HUES64 (cell line): ENCODE measurements at regions not wholly inside any gene's neighbourhood (a gene's known extent, or its start where the extent isn't known, plus 50 kb on each side); places are given as distances from the start of the nearest gene placed in this dataset.

Source experiments
- H3K27ac ChIP-seq: 2 replicates; pipeline ENCODE4 v1.7.0; 2013; ENCODE audit warnings: low read depth, low read length, inconsistent platforms
- H3K27me3 ChIP-seq: 2 replicates; pipeline ENCODE4 v1.6.1; 2013; ENCODE audit warnings: mild to moderate bottlenecking, low read length; ENCODE audit not compliant: insufficient read depth
- H3K36me3 ChIP-seq: 2 replicates; pipeline ENCODE4 v1.6.1; 2013; ENCODE audit warnings: mild to moderate bottlenecking, low read length; ENCODE audit not compliant: insufficient read depth
- H3K4me1 ChIP-seq: 2 replicates; pipeline ENCODE4 v1.6.1; 2013; ENCODE audit warnings: mild to moderate bottlenecking, low read length, moderate library complexity; ENCODE audit not compliant: insufficient read depth
- H3K4me3 ChIP-seq: 2 replicates; pipeline ENCODE4 v1.5.1; 2013; ENCODE audit warnings: mild to moderate bottlenecking, low read length, moderate library complexity
- H3K9ac ChIP-seq: 2 replicates; pipeline ENCODE4 v1.6.1; 2013; ENCODE audit warnings: mild to moderate bottlenecking, low read depth, low read length
- H3K9me3 ChIP-seq: 2 replicates; pipeline ENCODE4 v1.6.1; 2013; ENCODE audit warnings: low read depth, low read length; ENCODE audit not compliant: insufficient read depth
- WGBS: fragments of 150-250, 120-280 bp; methylation state at CpG from one replicate; pipeline ENCODE4 v1.1.7; 2013; ENCODE audit warnings: missing lambda C conversion rate; 5-methylcytosine and 5-hydroxymethylcytosine counted together

GRCh38 chr2:226427538-226428307 is 371.9 kb downstream of the IRS1 start:
- Histone ChIP-seq H3K27me3 (no peaks in the 10 kb centered on the region), H3K4me1 (peaks cover 12% of the 10 kb centered on the region; the same call in 1 of the 2 replicates), H3K36me3 (no peaks in the 10 kb centered on the region), H3K4me3 (no peak overlapping the region), H3K27ac (no peak overlapping the region), H3K9me3 (no peaks in the 10 kb centered on the region), H3K9ac (no peak overlapping the region)
- 76% methylated on average over 7 of the region's 7 CpGs for WGBS

GRCh38 chr2:226426292-226426736 is 373.3 kb downstream of the IRS1 start:
- H3K27ac ChIP-seq: no peak overlapping the region
- WGBS: 93% methylated on average over 4 of the region's 5 CpGs

GRCh38 chr2:226424971-226425370 is 374.6 kb downstream of the IRS1 start:
- Histone ChIP-seq H3K27ac (no peak overlapping the region), H3K36me3 (no peaks in the 10 kb centered on the region), H3K4me3 (no peak overlapping the region), H3K4me1 (peaks cover 7% of the 10 kb centered on the region; the same call in 1 of the 2 replicates), H3K9ac (no peak overlapping the region), H3K27me3 (no peaks in the 10 kb centered on the region), H3K9me3 (no peaks in the 10 kb centered on the region)
- 82% methylated on average over 3 of the region's 3 CpGs for WGBS

More at GRCh38 chr2:226426292-226426736, 373.3 kb downstream of the IRS1 start:
- Histone ChIP-seq H3K9me3 (no peaks in the 10 kb centered on the region), H3K36me3 (no peaks in the 10 kb centered on the region), H3K9ac (no peak overlapping the region), H3K4me1 (peaks cover 7% of the 10 kb centered on the region; the same call in 1 of the 2 replicates), H3K4me3 (no peak overlapping the region), H3K27me3 (no peaks in the 10 kb centered on the region)

- H3K36me3 ChIP-seq: no peaks in the 10 kb centered on the region
- H3K27me3 ChIP-seq: no peaks in the 10 kb centered on the region
- no peak overlapping the region for H3K4me3 ChIP-seq
- no peak overlapping the region for H3K27ac ChIP-seq
- WGBS: 89% methylated on average over 7 of the region's 7 CpGs
- H3K9ac ChIP-seq: no peak overlapping the region
- H3K9me3 ChIP-seq: no peaks in the 10 kb centered on the region
- peaks cover 7% of the 10 kb centered on the region; the same call in 1 of the 2 replicates for H3K4me1 ChIP-seq
These were observed 376.1 kb downstream of the IRS1 start for GRCh38 chr2:226423498-226423960.

GRCh38 chr2:226420646-226421045 is 379.0 kb downstream of the IRS1 start:
- Histone ChIP-seq H3K36me3 (no peaks in the 10 kb centered on the region), H3K9me3 (no peaks in the 10 kb centered on the region), H3K4me3 (no peak overlapping the region), H3K27ac (no peak overlapping the region), H3K9ac (no peak overlapping the region), H3K4me1 (peaks cover 7% of the 10 kb centered on the region; the same call in 1 of the 2 replicates), H3K27me3 (no peaks in the 10 kb centered on the region)

GRCh38 chr2:226418521-226418920 is 381.1 kb downstream of the IRS1 start:
- Histone ChIP-seq H3K27me3 (no peaks in the 10 kb centered on the region), H3K4me1 (no peaks in the 10 kb centered on the region), H3K36me3 (no peaks in the 10 kb centered on the region), H3K4me3 (no peak overlapping the region), H3K27ac (no peak overlapping the region), H3K9ac (no peak overlapping the region), H3K9me3 (no peaks in the 10 kb centered on the region)
- 95% methylated on average over 4 of the region's 5 CpGs for WGBS

- H3K4me1 ChIP-seq: no peaks in the 10 kb centered on the region; the same call in 1 of the 2 replicates
- H3K9ac ChIP-seq: no peak overlapping the region
- no peak overlapping the region for H3K4me3 ChIP-seq
These were observed 385.3 kb downstream of the IRS1 start for GRCh38 chr2:226414335-226414734.

GRCh38 chr2:226413498-226414130 is 386.0 kb downstream of the IRS1 start:
- Histone ChIP-seq H3K9me3 (no peaks in the 10 kb centered on the region), H3K36me3 (no peaks in the 10 kb centered on the region), H3K4me1 (no peaks in the 10 kb centered on the region; the same call in 1 of the 2 replicates), H3K27ac (no peak overlapping the region), H3K27me3 (no peaks in the 10 kb centered on the region), H3K9ac (no peak overlapping the region), H3K4me3 (no peak overlapping the region)
- 93% methylated on average over 2 of the region's 2 CpGs for WGBS

More at GRCh38 chr2:226414335-226414734, 385.3 kb downstream of the IRS1 start:
- Histone ChIP-seq H3K27me3 (no peaks in the 10 kb centered on the region), H3K9me3 (no peaks in the 10 kb centered on the region), H3K27ac (no peak overlapping the region), H3K36me3 (no peaks in the 10 kb centered on the region)
- WGBS: 100% methylated on average over 2 of the region's 2 CpGs

GRCh38 chr2:226411727-226412360 is 387.8 kb downstream of the IRS1 start:
- no peaks in the 10 kb centered on the region for H3K9me3 ChIP-seq
- no peaks in the 10 kb centered on the region for H3K27me3 ChIP-seq
- no peak overlapping the region for H3K4me3 ChIP-seq
- H3K4me1 ChIP-seq: no peaks in the 10 kb centered on the region; the same call in 1 of the 2 replicates
- WGBS: 96% methylated on average over 4 of the region's 4 CpGs
- no peak overlapping the region for H3K27ac ChIP-seq
- H3K9ac ChIP-seq: no peak overlapping the region
- H3K36me3 ChIP-seq: no peaks in the 10 kb centered on the region

GRCh38 chr2:226411205-226411604 is 388.4 kb downstream of the IRS1 start:
- no peaks in the 10 kb centered on the region for H3K27me3 ChIP-seq
- no peak overlapping the region for H3K9ac ChIP-seq
- H3K9me3 ChIP-seq: no peaks in the 10 kb centered on the region
- no peak overlapping the region for H3K4me3 ChIP-seq
- H3K4me1 ChIP-seq: no peaks in the 10 kb centered on the region; the same call in 1 of the 2 replicates
- H3K27ac ChIP-seq: no peak overlapping the region
- WGBS: 98% methylated on average over 3 of the region's 3 CpGs
- no peaks in the 10 kb centered on the region for H3K36me3 ChIP-seq
